Middle frontal gyrus (tissue), 1 donor: ENCODE measurements at regions not wholly inside any gene's neighbourhood (a gene's known extent, or its start where the extent isn't known, plus 50 kb on each side); places are given as distances from the start of the nearest gene placed in this dataset.
"Not testable (repeated sequence)": the region's sequence is repeated elsewhere in the genome, so short reads cannot be mapped to it uniquely, and the experiment has no call there.

Experiments used
- DNase-seq: peaks from one replicate; pipeline ENCODE4 v3.0.0-alpha.2; 2015; ENCODE audit warnings: low spot score; ENCODE audit errors: extremely low spot score

DNA sequence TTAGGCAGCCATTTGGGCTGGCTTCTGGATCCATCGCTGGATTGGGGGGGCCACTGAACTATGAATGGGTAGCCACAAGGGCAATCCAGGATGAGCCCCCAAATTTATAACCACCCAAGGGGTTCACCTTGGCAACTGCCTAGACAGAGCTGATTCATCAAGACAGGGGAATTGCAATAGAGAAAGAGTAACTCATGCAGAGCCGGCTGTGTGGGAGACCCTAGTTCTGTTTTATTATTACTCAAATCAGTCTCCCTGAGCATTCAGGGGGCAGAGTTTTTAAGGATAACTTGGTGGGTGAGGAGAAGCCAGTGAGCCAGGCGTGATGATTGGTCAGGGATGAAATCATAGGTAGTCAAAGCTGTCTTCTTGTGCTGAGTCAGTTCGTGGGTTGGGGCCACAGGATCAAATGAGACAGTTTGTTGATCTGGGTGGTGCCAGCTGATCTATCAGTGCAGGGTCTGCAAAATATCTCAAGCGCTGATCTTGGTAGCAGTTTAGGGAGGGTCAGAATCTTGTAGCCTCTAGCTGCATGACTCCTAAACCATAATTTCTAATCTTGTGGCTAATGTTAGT, 57.9 kb downstream of the DNAJB9 start:
- no peak for DNase-seq

DNA sequence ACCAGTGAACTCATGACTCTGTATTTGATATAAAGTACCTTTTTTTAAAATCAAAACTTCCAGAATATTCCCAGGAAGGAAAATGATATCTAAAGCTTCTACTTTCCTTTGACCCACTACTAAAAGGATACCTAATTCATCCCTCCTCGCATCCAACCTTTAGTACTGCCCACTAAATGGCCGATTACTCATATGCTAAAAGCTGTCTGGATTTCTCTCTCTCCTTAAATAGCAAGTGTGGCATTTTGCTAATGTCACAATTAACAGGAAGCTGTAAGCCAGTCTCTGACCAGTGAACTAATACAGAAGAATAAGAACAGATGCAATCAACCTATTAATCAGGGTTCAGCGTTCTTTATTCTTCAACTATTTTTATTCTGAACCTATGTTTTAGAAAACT, 59.0 kb downstream of the DNAJB9 start:
- DNase-seq: no peak

DNA sequence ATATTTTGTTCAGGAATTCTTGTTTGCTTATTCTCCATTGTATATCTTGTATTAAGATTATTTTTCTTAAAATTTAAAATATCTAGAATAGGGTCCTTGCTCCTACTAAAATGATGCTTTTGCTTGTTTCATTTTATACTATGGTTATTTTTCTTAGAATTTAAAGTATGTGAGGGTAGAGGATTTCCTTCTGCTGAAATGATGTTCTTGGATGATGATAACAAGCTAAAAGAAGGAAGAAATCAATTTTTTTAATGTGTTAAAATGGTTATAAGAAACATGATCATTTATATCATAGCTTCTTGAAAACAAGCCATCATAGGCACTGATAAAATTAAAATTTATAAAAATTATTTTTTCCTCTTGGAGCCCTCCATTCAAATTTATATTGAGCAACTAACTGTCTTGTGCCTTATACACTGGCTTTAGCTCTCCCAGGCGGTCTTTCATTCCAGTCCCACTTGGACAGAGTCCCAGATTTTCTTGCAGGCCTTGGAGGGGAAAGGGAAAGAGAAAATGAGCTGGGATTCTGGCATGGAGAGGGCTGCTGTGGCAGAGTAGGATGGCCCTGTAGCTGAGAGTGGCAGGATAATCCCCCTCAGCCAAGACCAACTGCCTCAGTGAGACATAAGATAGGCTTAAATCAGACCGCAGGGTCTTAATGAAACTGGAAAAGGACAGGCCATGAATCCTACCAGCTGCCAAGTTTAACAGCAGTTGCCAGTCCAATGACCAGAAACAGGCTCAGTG, 60.2 kb downstream of the DNAJB9 start:
- no peak for DNase-seq

- no peak for DNase-seq
These were observed 64.4 kb downstream of the DNAJB9 start for GRCh38 chr7:108634036-108634435.

DNA sequence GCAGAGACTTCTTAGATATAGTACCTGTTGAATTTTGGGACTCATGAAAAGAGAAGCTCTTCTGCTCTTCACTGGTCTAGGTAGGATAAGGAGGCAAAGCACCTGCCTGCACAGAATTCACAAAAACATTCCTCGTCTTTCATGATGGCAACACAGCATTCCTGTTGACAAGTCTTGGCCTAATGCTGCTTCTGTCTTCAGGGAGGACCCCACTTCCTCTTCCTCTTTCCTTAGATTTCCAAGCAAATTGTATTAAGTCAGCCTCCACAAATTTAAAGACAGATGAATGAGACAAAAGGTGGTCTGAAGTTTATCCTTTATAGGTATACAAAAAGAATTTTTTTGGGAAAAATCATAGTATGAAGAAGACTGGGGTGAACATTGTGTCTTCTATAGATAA, 64.9 kb downstream of the DNAJB9 start:
- DNase-seq: no peak

- no peak for DNase-seq
These were observed 67.5 kb downstream of the DNAJB9 start for GRCh38 chr7:108637049-108637621.

GRCh38 chr7:108642126-108642525, 72.5 kb downstream of the DNAJB9 start:
- no peak for DNase-seq

- DNase-seq: no peak
These were observed 73.5 kb downstream of the DNAJB9 start for GRCh38 chr7:108643136-108643535.

DNA sequence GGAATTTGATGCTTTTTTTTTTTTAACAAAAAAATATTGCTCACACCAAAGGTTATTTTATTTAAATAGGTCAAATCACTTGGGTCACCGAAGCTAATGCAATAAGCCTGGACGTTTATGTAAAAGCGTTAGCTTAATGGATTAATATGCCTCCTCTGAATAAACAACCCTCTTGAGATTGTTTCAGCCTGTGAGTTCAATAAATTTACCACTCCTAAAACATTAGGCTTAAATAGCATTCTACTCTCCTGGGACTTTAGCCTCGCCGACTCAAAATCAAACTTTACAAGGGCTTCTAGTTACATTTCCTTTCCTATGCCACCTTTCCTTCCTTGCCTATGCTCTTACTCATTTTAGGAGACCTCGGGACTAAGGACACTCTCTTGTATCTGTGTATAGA, 79.3 kb downstream of the DNAJB9 start:
- no peak for DNase-seq

DNA sequence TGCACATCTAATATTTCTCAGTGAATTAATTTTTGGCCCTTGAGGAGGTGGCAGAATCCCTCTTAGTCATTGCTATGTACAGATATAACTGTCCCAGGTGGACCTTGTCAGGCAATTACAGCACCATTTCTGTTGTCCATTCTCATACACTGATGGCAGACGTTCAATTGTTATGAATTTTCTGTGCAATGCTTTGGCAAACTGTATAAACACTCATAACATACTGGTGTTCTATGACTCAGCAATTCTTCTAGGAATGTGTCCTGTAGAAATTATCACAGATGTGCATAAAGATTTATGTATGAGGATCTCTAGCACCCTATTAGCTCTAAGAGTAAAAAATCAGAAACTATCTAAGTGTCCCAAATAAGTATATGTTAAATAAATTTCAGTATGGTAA, 80.8 kb downstream of the DNAJB9 start:
- DNase-seq: no peak

DNA sequence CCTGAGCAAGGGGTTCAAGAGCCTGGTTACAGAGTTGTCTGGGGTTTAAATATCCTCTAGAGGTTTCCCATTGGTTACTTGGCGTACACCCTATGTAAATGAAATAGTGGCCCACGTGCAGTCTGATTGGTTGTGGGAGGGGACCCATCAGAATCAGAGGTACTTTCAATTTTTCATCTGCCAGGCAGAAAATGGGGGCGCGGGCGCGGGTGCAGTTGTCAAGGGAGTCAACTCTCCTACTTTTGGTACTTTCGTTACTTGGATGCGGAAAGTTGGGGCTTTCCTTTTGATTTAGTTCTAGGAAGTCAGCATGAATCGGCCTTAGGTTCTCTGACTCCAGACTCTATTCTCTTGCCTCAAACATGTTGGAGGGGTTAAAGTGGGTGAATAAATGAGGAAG, 83.2 kb downstream of the DNAJB9 start:
- no peak for DNase-seq

DNA sequence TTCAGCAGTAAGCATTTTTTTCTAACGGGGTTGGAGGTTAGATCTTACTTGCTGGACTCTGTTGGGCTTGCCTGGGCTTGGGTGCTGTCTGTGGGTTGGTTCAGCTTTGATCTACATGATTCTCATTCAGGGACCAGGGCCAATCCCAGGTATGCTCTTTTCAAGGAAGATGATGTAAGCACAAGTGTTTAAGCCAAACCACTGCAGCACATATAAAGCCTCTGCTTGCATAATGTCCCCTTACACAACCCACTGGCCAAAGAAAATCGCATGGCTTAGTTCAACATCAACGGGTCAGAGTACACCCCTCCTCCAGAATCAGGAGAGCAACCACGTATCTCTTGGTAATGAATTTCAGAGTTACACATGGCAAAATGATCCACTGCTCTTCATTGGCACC, 83.9 kb downstream of the DNAJB9 start:
- no peak for DNase-seq

- not testable (repeated sequence) for DNase-seq
These were observed 87.6 kb downstream of the DNAJB9 start for GRCh38 chr7:108657140-108657726.

GRCh38 chr7:108659261-108659660, 89.6 kb downstream of the DNAJB9 start:
- no peak for DNase-seq

GRCh38 chr7:108659867-108660266, 90.2 kb downstream of the DNAJB9 start:
- no peak for DNase-seq

DNA sequence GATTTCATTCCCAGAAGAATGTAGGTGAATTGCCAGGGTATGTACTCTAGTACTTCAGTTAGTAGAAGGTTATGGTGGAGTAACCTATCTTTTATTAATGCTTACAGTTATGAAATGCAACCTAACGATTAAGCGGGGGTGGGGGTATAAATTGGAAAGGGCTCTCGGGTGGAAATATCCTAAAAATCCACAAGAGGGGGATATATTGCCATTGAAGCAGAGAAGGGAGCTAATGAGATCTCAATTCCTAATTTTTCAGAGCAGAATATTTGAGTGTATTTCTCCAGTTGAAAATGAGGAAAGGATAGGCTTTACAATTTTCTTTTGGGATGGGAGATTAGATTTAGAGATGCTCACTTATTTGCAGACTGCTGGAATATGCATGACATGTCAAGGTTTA, 90.8 kb downstream of the DNAJB9 start:
- no peak for DNase-seq

DNA sequence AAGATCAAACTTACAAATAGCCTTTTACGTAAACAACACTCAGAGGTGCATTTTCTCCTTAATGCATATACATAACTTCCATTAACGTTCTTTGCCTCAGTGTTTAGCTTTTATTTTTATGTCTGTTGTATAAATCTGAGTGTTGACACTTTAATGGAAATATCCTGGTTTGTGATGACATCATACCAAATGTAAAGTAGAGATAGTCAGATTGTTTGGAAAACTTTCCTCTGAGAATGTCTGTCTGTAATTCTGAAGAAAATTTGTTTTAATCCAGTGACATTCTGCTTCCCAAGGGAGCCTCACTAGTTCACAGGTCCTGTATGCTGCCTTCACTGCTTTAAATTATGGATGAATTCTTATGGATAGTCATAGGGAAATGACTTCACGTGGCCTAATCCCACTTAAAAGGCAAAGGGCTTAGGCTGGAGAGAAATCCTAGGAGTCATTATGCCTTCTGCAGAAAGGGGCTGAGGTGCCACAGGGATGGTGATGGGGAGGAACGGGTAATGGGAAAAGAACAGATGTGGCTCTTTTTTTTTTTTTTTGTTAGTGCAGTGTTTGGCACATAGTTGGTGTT, 93.2 kb downstream of the DNAJB9 start:
- DNase-seq: no peak

- DNase-seq: no peak
These were observed 94.0 kb downstream of the DNAJB9 start for GRCh38 chr7:108663701-108664100.

DNA sequence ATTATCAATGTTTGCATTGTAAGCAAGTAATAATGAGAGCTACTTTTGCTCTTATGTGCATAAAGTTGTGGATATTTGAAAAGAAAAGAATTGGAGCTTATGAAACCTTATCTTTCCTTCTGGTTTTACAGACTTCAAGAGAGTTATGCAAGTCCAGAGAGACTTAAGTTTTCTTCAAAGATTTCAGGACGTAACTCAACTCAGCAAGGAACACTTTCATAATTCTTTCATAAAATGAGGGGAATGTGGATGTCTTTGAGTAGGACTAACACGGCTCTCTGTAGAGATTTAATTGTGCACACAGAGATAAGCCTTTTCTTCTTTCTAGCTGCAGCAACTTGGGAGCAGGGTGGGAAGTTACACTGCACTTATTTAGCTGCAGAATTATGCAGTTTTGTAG, 97.5 kb downstream of the DNAJB9 start:
- DNase-seq: no peak

DNA sequence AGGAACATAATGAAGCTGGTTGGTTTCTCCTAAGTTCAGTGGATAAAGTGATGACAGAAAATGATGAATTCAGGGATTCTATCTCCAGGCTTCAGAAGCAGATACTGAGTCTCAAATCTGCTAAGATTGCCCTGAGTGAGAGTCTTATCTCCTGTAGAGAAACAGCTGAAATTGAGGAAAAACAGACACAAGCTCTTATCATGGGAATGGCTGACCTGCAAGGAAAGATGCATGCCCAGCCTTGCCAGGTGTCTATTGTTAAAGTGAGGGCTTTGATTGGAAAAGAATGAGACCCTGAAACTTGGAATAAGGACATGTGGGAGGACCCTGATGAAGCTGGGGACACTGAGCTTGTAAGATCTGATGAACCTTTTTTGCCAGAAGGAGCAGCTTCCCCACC, 100.3 kb downstream of the DNAJB9 start:
- DNase-seq: no peak

DNA sequence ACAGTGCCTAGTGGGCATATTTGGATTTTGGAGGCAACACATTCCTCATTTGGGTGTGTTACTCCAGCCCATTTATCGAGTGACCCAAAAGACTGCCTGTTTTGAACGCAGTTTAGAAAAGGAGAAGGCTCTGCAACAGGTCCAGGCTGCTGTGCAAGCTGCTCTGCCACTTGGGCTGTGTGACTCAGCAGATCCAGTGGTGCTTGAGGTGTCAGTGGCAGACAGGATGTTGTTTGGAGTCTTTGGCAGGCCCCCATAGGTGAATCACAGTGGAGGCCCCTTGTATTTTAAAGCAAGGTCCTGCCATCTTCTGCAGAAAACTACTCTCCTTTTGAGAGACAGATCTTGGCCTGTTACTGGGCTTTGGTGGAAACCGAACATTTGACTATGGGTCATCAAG, 104.0 kb downstream of the DNAJB9 start:
- DNase-seq: not testable (repeated sequence)

GRCh38 chr7:108684629-108685028, 115.0 kb downstream of the DNAJB9 start:
- no peak for DNase-seq
